Heart left ventricle (tissue), 16 donors: ENCODE measurements at regions not wholly inside any gene's neighbourhood (a gene's known extent, or its start where the extent isn't known, plus 50 kb on each side); places are given as distances from the start of the nearest gene placed in this dataset.

Source experiments
- ATAC-seq, 4 donors: fragments of 200-7000 bp; cut with Tn5 transposase; one replicate each; pipeline ENCODE4 v1.9.1; 2020 to 2022; ENCODE audit warnings: moderate library complexity in 4 of 4, mild to moderate bottlenecking in 3 of 4, moderate number of reproducible peaks in 1 of 4
- DNase-seq, 5 donors: peaks; one replicate each; pipeline ENCODE4 v3.0.0-alpha.2; 2020
- H3K27ac ChIP-seq, 12 donors: fragments of 200-600 bp; sonication (generic) in 4 of 12; one replicate each; pipeline versions ENCODE4 v1.5.0 to v1.8.0; 2016 to 2022; ENCODE audit warnings: mild to moderate bottlenecking in 2 of 12
- H3K27me3 ChIP-seq, 9 donors: fragments of 200-600 bp; sonication (generic) in 2 of 9; one replicate each; pipeline versions ENCODE4 v1.5.1 to v1.8.0; 2016 to 2022; ENCODE audit warnings: mild to moderate bottlenecking in 3 of 9
- H3K36me3 ChIP-seq, 9 donors: fragments of 200-600 bp; sonication (generic) in 2 of 9; one replicate each; pipeline versions ENCODE4 v1.5.0 to v1.8.0; 2018 to 2022; ENCODE audit warnings: mild to moderate bottlenecking in 2 of 9
- H3K4me1 ChIP-seq, 12 donors: fragments of 200-600 bp; sonication (generic) in 4 of 12; one replicate each; pipeline versions ENCODE4 v1.5.0 to v1.8.0; 2016 to 2022; ENCODE audit warnings: mild to moderate bottlenecking in 3 of 12
- H3K4me3 ChIP-seq, 12 donors: fragments of 200-600 bp; sonication (generic) in 4 of 12; one replicate each; pipeline versions ENCODE4 v1.5.0 to v1.8.0; 2017 to 2022; ENCODE audit warnings: mild to moderate bottlenecking in 9 of 12, moderate library complexity in 4 of 12
- H3K9me3 ChIP-seq, 12 donors: fragments of 200-600 bp; sonication (generic) in 4 of 12; one replicate each; pipeline versions ENCODE4 v1.5.0 to v1.8.0; 2016 to 2022; ENCODE audit warnings: mild to moderate bottlenecking in 1 of 12
- POLR2A ChIP-seq, 2 donors: fragments of 450-650 bp; IDR thresholded peaks; one replicate each; pipeline ENCODE4 v1.6.1; 2017; ENCODE audit warnings: antibody characterized with exemption in 2 of 2, mild to moderate bottlenecking in 2 of 2, moderate library complexity in 2 of 2
- WGBS, 4 donors: extraction: QIAGEN DNeasy Blood & Tissue Kit in 2 of 4; methylation state at CpG; one replicate each; pipeline versions ENCODE4 v1.1.5 to v1.1.7; 2013 to 2018; 5-methylcytosine and 5-hydroxymethylcytosine counted together
- intact Hi-C, 10 donors: fragments of 100-400 bp; cut with DNase I; formaldehyde crosslinking; loops; one replicate each; pipeline versions ENCODE4 v1.11.1 to v1.14.2; 2022
- TF ChIP-seq, protein P1 (sequence below), 12 donors: fragments of 200-600 bp; sonication (generic) in 4 of 12; IDR thresholded peaks; one replicate each; pipeline versions ENCODE4 v1.5.0 to v1.8.0; 2018 to 2022; ENCODE audit warnings: antibody characterized with exemption in 12 of 12, mild to moderate bottlenecking in 5 of 12
- donor health status: ischemic (EF 13 %, LVEDD 7.1; RV severe dilation, severe dysfunction).
- donor health status: healthy with polysubstance abuse.
- donor health status: DM: no; HTN: yes; CAD: no.
- donor health status: DM: no; HTN: no; CAD: no.
- donor health status: ischemic (EF 25% LVEDD 6.9; RV normal size, moderate dysfunction).
- donor health status: ischemic (EF 25% LVEDD 5.7; RV mildly dilated, moderate dysfunction).
- donor health status: healthy.
- donor health status: DM: yes; HTN: yes; CAD: no.
- donor health status: ischemic (EF 35%, LVEDD 5.7; RV mildly dilated, moderate dysfunction).
- donor health status: nonischemic (EF 11% LVEDD 7.7; RV severe dilation, severe dysfunction).
- donor health status: DM: yes; HTN: yes; CAD: no.
- donor health status: PGD.
- donor health status: ischemic (EF 29% LVEDD 5.4; RV normal size, mild dysfunction).
- donor health status: nonischemic (EF 23%, LVEDD 6.1; RV moderate dilation, normal function).

- 66 to 76% (median 70%) methylated on average over 4 of the region's 4 CpGs for WGBS, 4 donors
- ATAC-seq: no peak
- DNase-seq: no peak
- Histone ChIP-seq H3K36me3 (no peaks in the 10 kb centered on the region), H3K9me3 (peaks cover 0 to 2% (median 0%) of the 10 kb centered on the region in 12 donors), H3K4me1 (no peaks in the 10 kb centered on the region), H3K27ac (no peak overlapping the region), H3K27me3 (no peaks in the 10 kb centered on the region), H3K4me3 (no peak overlapping the region)
- TF ChIP-seq, protein P1, sequence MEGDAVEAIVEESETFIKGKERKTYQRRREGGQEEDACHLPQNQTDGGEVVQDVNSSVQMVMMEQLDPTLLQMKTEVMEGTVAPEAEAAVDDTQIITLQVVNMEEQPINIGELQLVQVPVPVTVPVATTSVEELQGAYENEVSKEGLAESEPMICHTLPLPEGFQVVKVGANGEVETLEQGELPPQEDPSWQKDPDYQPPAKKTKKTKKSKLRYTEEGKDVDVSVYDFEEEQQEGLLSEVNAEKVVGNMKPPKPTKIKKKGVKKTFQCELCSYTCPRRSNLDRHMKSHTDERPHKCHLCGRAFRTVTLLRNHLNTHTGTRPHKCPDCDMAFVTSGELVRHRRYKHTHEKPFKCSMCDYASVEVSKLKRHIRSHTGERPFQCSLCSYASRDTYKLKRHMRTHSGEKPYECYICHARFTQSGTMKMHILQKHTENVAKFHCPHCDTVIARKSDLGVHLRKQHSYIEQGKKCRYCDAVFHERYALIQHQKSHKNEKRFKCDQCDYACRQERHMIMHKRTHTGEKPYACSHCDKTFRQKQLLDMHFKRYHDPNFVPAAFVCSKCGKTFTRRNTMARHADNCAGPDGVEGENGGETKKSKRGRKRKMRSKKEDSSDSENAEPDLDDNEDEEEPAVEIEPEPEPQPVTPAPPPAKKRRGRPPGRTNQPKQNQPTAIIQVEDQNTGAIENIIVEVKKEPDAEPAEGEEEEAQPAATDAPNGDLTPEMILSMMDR (IDR thresholded peaks at IDR 0.05): no peak
- no peak for TF ChIP-seq POLR2A (IDR thresholded peaks at IDR 0.05)
- intact Hi-C loops: no loop called here
Measured at GRCh38 chr11:98967005-98967404, 53.7 kb upstream of the CNTN5 start.
